ENCODE measurements at regions not wholly inside any gene's neighbourhood (a gene's known extent, or its start where the extent isn't known, plus 50 kb on each side); places are given as distances from the start of the nearest gene placed in this dataset.
A peak's percentile ranks its signal among the peaks of the same experiment; 100 is the strongest.

DNA sequence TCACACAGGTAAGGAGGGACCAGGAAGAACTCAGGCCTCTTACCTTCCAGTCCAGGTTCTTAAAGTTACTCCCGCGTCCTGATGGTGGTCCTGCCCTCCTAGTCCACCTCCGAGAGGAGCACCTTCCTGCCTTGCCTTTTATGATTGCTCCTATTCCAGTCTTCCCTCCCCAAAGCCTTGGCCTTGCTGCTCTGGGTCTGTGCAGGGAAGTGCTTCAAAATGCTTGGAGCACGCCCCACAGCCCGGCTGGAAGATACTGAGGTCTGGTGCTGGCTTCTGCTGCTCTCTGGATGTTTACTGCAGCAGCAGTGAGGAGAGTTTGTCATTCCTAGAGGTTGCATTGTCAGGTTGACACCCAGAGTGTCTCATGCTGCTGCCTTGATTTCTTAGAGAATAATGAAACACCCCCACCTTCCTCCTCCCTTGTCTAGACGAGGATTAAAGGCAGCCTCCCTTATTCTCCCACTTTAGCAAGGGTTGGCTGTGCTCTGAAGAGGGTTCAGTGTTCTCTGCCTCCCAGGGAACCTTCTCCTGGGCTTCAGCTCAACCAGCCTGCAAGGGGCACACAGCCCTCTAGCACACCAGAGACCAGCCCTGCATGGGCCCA is 142.2 kb upstream of the CACNA1E start:
- DNase-seq, result no peak

DNA sequence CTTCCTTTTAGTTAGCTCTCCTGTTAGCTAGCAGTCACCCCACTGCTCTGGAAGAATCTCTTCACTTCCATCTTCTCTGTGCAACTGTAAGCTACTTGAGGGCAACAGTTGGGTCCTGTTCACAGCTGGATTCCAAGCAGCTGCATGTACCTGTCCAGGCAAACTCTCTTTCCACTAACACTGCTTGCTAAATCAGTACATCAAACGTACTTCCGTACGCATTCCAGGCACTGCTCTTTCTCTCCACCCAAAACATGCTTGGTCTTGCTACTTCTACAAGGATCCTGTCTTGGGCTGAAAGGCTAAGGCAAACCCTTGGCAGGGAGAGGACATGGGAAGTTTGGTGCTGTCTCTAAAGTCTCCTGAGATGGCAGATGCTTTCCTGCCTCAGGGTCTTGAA is 139.2 kb upstream of the CACNA1E start:
- DNase-seq, result no peak

- no peak for DNase-seq
Observed at GRCh38 chr1:181345146-181345545, 138.2 kb upstream of the CACNA1E start.

DNA sequence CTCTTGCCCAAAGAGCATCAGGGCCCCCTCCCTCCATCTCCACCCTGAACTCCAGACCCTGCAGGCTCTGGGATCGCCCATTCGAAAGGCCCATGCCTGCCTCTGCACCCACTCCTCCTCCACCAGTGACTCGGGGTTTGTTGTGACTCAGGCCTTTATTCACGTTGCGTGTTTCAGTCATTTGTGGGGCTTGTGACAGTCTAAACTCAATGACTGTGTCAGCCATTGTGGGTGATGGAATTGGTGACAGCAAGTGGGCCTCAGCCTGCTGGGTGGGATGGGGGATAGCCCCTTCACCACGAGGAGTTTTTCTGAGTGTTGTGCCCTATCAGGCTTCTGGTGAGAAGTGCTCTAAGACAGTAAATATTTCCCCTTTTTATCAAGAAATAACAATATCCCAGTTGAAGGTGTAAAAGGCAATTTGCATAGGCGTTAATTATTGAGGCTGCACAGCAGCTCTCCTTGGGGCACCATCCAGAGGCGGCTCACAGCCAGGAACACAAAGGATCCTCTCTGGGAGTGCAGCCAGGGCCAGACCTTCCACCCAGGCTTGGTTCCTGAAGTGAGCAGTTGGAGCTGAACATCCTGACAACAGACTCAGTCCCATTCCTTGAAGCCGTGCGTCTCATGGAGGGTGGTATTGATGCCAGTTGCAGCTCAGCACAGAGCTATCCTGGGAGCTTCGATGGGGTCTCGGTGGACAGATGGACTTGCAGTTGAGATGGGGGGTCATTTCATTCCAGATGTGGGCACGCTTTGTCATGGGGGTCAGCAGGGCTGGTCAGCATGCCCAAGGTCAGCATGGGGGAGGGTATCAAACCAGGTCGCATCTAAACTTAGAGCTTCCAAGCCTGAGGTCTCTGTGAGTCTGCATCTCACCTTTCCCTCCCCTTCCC is 135.6 kb upstream of the CACNA1E start:
- peak in 1 of 2 experiments; percentile 16 for DNase-seq

GRCh38 chr1:181349512-181349911 is 133.8 kb upstream of the CACNA1E start:
- no peak for DNase-seq

- DNase-seq, result no peak
Observed at GRCh38 chr1:181350131-181350530, 133.2 kb upstream of the CACNA1E start.

DNA sequence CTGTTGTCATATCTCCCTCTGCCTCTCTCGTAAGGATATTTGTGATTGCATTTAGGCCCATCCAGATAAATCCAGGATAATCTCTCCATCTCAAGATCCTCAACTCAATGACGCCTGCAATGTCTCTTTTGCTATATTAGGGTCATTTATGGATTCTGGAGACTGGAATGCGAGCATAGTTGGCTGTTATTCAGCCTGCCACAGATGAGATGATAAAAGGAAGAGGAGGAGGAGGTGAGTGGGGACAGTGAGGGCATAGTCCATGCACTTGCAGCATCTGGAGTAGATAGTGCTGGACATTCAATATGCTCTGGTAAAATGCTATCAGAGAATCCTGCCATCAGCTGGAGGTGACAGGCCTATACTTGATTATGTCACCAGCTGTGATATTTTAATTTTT is 131.6 kb upstream of the CACNA1E start:
- no peak for DNase-seq

GRCh38 chr1:181352695-181353094 is 130.6 kb upstream of the CACNA1E start:
- DNase-seq, result no peak

DNA sequence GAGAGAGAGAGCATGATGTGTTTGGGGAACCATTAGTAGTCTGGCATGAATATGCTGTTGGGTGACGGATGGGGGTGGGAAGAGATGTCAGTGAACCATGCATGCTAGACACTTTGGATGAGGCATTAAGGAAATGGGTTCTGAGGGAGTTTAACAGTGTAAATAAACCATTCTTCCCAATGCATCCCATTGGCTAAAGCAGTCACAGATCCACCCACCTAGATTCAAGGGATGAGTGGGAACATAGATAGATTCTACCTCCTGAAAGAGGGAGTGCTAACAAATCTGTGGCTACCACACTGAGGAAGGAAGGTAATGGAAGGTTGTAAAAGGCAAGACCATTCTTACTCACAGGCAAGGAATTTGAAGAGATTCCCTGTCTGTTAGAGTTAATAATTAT is 129.8 kb upstream of the CACNA1E start:
- DNase-seq, result no peak

DNA sequence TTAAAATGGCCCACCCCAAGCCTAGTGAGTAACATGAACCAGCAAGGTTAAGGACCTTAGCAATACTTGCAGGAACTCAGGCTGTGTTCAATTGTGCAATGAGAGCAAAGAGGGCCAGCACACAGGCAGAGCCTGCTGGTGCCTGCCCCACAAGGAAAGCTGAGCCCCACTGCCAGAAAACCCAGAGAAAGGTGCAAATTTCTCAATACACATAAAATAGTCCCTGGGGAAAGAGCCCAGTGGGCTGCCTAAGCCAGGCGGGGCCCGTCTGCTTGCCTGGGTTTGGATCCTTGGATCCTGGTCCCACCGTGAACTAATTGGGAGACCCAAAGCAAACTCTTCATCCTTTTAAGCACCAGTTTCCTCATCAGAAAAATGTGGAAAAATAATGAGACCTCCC is 128.5 kb upstream of the CACNA1E start:
- DNase-seq, result no peak

DNA sequence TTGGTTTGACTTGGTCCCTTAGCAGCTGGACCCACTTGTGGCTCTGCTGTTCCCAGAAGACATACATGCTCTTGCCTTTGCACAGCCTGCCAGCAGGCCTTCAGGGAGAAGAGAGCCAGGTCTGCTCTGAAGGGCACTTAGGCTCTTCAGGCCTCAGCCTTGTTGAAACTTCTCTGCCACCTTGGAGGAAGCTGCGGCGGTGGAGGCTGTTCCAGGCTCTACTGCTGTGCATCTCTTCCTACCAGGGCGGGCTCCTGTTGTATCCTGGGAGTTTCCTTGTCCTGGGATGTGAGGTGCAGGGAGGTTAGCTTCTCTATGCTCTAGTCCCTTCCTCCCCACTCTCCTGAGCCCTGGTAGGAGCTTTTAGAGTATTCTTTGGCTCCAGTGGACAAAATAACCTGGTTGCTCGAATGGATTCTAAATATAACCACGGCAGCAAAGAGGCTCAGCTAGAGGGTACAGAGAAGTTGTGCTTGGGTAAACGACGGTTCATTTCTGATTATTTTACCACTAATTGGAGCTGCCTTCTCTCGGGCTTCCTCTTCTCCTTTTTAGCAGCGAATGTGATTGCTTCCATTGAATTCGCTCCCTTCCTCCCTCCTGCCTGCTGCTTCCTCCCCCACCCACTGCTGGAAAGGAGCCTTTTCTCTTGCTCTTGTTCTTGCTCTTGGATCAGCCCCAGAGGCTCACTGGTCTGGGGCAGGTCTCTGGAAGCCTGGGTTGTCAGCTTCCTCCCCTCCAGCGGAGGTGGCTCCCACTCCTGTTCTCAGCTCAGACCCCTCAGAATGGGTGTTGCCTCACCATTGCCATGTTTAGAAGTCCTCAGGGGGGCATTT is 126.6 kb upstream of the CACNA1E start:
- no peak for DNase-seq

DNA sequence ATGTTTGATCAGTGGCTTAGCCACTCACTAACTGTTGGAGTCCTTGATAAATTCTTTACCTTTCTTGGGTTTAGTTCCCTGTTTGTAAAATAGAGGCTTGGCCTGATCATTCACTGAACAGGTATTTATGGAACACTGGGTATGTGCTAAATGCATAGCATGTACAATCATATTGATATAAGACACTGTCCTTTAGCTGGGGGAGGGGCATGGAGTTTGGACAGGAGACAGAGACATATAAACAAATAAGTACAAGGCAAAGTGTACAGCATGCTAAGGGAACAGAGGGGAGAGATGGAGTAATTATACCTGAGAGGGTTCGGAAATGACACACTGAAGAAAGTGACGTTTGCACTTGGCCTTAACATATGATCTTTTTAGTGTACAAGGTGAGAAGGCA is 124.3 kb upstream of the CACNA1E start:
- no peak for DNase-seq

DNA sequence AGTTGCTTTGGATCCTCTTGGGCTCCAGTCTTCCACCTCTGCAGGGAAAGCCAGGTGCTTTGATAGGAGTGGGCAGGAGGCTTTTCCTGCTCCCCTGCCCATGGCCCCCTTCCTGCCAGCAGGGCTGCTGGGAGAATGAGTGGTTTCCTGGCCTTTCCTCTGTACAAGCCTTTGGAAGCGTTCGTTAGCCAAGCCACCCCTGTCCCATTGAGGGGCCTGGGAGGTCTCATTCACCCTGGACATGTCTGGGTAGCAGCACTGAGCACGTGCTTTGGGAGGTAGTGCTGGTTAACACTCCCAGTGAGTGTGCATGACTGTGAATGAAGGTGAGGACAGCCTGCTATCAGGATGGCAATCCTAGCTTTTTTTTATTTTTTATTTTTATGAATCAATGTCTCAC is 118.5 kb upstream of the CACNA1E start:
- no peak for DNase-seq

DNA sequence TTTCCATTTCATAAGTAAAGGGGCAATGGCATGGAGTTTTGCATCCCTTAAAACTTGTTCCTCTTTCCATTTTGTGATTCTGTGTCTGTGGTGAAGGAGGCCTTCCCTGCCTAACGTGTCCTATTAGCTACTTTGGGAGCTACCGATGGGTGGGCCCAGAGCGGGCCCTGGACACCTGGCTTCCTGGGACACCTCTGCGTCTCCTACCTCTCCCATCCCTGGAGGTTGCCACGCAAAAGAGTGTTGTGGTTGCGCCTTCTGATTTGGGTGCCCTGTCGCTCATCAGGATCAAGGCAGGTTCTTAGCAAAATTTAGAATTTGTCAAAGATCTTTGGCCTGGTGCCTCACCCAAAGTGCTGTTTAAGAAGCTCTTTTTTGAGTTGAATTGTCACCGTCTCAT is 116.4 kb upstream of the CACNA1E start:
- no peak for DNase-seq

DNA sequence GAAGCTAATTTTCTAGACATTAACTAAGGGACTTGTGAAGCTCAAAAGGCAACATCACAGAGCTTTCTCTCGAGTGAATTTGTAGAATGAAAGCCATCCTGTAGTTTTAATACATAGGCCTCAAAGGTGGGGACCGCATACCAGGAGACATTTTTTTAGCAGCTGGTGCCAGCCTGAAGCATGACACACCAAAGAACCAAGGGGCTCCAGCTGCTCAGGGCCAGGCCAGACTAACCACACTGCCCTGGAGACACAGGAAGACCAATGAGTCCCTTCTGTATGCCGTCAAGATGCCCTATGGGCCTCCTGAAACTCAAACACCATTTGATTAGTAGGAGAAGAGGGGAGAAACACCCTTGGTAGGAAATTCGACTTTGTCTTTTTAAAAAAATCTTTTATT is 113.9 kb upstream of the CACNA1E start:
- no peak for DNase-seq

DNA sequence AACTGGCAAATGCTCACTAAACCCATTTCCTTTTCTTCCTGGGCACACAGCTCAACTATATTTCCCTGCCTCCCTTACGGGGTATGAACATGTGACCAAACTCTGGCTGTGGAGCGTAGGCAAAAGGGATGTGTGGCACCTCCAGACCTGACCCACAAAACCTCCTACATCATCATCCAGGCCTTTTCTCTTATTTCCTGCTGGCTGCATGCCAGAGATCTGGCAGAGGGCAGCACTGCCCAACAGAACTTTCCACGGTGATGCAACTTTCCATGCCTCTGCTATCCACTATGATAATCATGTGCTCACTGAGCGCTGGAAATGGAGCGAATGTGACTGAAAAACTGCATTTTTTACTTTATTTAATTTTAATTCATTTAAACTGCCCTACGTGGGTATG is 99.6 kb upstream of the CACNA1E start:
- no peak for DNase-seq

DNA sequence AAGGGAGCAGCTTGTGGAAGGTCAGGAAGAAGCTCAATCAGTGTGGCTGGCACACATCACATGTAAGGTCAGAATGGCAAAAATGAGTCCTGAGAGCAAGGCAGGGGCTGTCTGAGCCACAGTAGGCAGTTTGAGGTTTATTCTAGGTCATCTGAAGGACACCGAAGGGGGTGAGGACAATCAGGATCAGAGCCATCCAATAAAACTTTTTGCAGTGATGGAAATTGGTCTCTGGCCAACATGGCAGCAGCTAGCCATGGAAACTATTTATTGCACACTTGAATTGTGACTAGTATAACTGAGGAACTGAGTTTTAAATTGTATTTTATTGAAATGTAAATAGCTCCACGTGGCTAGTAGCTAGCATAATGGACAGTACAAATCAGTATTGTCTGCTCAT is 97.0 kb upstream of the CACNA1E start:
- no peak for DNase-seq

GRCh38 chr1:181386951-181387350 is 96.4 kb upstream of the CACNA1E start:
- no peak for DNase-seq

DNA sequence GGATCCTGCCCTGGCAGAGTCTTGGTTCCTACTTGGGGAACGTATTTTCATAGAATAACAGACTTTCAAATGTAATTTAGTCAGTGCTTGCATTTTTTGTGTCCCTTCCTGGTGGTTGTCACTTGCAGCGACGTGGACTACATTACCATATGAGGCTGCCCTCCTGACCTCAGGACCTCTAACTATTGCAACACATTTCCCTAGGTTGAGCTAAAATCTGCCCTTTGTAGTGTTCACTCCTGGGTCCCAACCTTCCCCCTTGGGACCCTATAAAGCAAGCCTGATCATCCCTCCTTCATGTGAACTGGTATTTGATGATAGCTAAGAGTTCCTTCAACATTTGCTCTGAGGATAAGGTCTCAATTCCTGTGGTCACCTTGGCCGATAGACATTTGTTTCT is 95.6 kb upstream of the CACNA1E start:
- no peak for DNase-seq

DNA sequence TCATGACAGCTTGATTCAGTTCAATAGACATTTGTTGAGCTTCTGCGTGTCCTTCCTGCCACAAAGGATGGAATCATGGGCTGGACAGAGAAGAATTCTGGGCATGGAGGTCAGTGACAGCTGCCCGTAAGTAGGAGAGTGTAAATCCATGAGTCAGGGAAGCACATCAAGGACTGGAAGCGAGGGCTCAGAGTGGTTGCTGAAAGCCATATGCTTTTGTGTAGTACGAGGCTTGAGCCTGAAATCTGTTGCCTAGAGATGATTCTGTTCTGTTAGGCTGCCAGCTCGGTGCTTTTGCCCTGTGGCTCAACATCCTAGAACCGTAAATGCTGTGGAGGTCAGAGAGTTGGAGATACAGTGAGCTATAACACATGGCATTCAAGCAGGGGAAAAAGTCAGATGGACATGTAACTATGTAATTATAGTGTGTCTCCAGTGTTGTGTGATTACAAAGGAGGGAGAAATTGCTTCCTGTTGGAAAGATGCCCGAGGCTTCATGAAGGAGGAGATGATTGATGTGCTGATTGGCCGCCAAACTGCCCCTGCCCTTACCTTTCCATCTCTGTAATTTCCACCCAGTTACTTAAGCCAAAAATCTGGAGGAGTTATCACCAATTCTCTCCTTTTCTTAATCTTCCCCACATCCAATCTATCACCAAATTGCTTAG is 92.8 kb upstream of the CACNA1E start:
- DNase-seq, result peak in 1 of 2 experiments; percentile 35

GRCh38 chr1:181391301-181391900 is 91.9 kb upstream of the CACNA1E start:
- no peak for DNase-seq

- no peak for DNase-seq
Observed at GRCh38 chr1:181392133-181392532, 91.2 kb upstream of the CACNA1E start.
